ENCODE measurements at regions not wholly inside any gene's neighbourhood (a gene's known extent, or its start where the extent isn't known, plus 50 kb on each side); places are given as distances from the start of the nearest gene placed in this dataset.

- Histone ChIP-seq H3K36me3 (ENCODE audit: control insufficient read depth in 2 of 2, insufficient read depth in 2 of 2, low read length in 1 of 2) (no peaks in the 10 kb centered on the region), H3K9me3 (replicated peaks; ENCODE audit: control insufficient read depth, insufficient read depth, low read length) (no peaks in the 10 kb centered on the region), H3K27ac (ENCODE audit: control insufficient read depth, insufficient read depth) (no peak overlapping the region), H3K4me2 (ENCODE audit: control insufficient read depth, insufficient read depth) (no peak overlapping the region), H2AFZ (ENCODE audit: control insufficient read depth, low read depth, low read length) (no peak overlapping the region), H3K4me1 (ENCODE audit: control insufficient read depth, insufficient read depth, low read length) (no peaks in the 10 kb centered on the region), H3K27me3 (replicated peaks in 1 of 2; ENCODE audit: control insufficient read depth in 2 of 2, insufficient read depth in 2 of 2, low read length in 1 of 2) (no peaks in the 10 kb centered on the region), H3K79me2 (ENCODE audit: control insufficient read depth, insufficient read depth, low read length) (no peaks in the 10 kb centered on the region), H4K20me1 (ENCODE audit: control insufficient read depth, insufficient read depth) (no peaks in the 10 kb centered on the region), H3K9ac (ENCODE audit: control insufficient read depth, insufficient read depth, low read length) (no peak overlapping the region), H3K4me3 (no peak overlapping the region)
- SMC1A ChIA-PET (ENCODE audit: uncharacterized antibody, unreplicated experiment) = interaction anchor here (1.1 to 1.4 kb wide), 3 partner anchors 9 to 27 kb away, joined by 3 read pairs; no protein-coding TSS in a partner anchor
- RAD21 ChIA-PET (ENCODE audit: unreplicated experiment) = no interaction called here
- POLR2A ChIA-PET = interaction anchor here (0.5 kb wide), 1 partner anchor 113 kb away, joined by 4 read pairs; no protein-coding TSS in a partner anchor
- intact Hi-C loops (cut with micrococcal nuclease; ENCODE audit: unreplicated experiment) (no loop called here), in situ Hi-C loops (cut with MboI) (no loop called here)
- no peak for TF ChIP-seq SREBF1 (IDR thresholded peaks at IDR 0.05; ENCODE audit: low read length)
- TF ChIP-seq CTCF (IDR thresholded peaks at IDR 0.05 in 2 of 3, conservative IDR thresholded peaks at IDR 0.05 in 1 of 3; ENCODE audit: control insufficient read depth in 2 of 3, extremely low read depth in 1 of 3, insufficient read depth in 1 of 3, low read depth in 3 of 3, low read length in 3 of 3) = no peak
- TF ChIP-seq POU2F2 (IDR thresholded peaks at IDR 0.05; ENCODE audit: borderline replicate concordance, low read depth, low read length) = no peak
- TF ChIP-seq NR2C2 (IDR thresholded peaks at IDR 0.05; ENCODE audit: borderline replicate concordance, control insufficient read depth, insufficient read length, low read depth) = no peak
- TF ChIP-seq NKRF (conservative IDR thresholded peaks at IDR 0.05) = no peak
- no peak for TF ChIP-seq SIN3A (IDR thresholded peaks at IDR 0.05; ENCODE audit: low read depth, low read length)
- TF ChIP-seq BCL3 (IDR thresholded peaks at IDR 0.05; ENCODE audit: borderline replicate concordance, insufficient read depth, low read depth, low read length, poor library complexity, severe bottlenecking) = no peak
- TF ChIP-seq HDAC2 (IDR thresholded peaks at IDR 0.05) = no peak
- ATAC-seq = no peak
- no peak for FAIRE-seq
- no TSS peak for BruUV-seq (replicated peaks)
- 2% methylated on average over 5 of the region's 5 CpGs for WGBS (ENCODE audit: insufficient coverage, insufficient replicate concordance, low lambda C conversion rate, missing lambda C conversion rate)
- CTCF ChIA-PET = interaction anchor here (0.7 kb wide), 1 partner anchor 37 kb away, joined by 3 read pairs; no protein-coding TSS in a partner anchor
- DNase-seq (ENCODE audit: low read depth, low spot score) = no peak
Observed at GRCh38 chr6:67606906-67607828, 1027.9 kb upstream of the ADGRB3 start.
